ENCODE measurements at regions not wholly inside any gene's neighbourhood (a gene's known extent, or its start where the extent isn't known, plus 50 kb on each side); places are given as distances from the start of the nearest gene placed in this dataset.
"Not testable (repeated sequence)": the region's sequence is repeated elsewhere in the genome, so short reads cannot be mapped to it uniquely, and the experiment has no call there.

GRCh38 chr11:122580071-122580470 lies 75.5 kb upstream of the UBASH3B start:
- not testable (repeated sequence) for TF ChIP-seq POLR2A, CTCF (IDR thresholded peaks at IDR 0.05)
